ENCODE measurements at regions not wholly inside any gene's neighbourhood (a gene's known extent, or its start where the extent isn't known, plus 50 kb on each side); places are given as distances from the start of the nearest gene placed in this dataset.

- no peak for TF ChIP-seq GABPB1 (CRISPR knock-in tag; IDR thresholded peaks at IDR 0.05)
- TF ChIP-seq NFYB (CRISPR knock-in tag; conservative IDR thresholded peaks at IDR 0.05; ENCODE audit: low read depth) = no peak
- TF ChIP-seq JUN (CRISPR knock-in tag; IDR thresholded peaks at IDR 0.05) = no peak
- TF ChIP-seq SP1 (CRISPR knock-in tag; conservative IDR thresholded peaks at IDR 0.05) = no peak
- TF ChIP-seq ZNF138 (CRISPR knock-in tag; conservative IDR thresholded peaks at IDR 0.05) = no peak
- TF ChIP-seq, protein P1, sequence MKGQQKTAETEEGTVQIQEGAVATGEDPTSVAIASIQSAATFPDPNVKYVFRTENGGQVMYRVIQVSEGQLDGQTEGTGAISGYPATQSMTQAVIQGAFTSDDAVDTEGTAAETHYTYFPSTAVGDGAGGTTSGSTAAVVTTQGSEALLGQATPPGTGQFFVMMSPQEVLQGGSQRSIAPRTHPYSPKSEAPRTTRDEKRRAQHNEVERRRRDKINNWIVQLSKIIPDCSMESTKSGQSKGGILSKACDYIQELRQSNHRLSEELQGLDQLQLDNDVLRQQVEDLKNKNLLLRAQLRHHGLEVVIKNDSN (CRISPR knock-in tag; IDR thresholded peaks at IDR 0.05) = no peak
- TF ChIP-seq, protein P2, sequence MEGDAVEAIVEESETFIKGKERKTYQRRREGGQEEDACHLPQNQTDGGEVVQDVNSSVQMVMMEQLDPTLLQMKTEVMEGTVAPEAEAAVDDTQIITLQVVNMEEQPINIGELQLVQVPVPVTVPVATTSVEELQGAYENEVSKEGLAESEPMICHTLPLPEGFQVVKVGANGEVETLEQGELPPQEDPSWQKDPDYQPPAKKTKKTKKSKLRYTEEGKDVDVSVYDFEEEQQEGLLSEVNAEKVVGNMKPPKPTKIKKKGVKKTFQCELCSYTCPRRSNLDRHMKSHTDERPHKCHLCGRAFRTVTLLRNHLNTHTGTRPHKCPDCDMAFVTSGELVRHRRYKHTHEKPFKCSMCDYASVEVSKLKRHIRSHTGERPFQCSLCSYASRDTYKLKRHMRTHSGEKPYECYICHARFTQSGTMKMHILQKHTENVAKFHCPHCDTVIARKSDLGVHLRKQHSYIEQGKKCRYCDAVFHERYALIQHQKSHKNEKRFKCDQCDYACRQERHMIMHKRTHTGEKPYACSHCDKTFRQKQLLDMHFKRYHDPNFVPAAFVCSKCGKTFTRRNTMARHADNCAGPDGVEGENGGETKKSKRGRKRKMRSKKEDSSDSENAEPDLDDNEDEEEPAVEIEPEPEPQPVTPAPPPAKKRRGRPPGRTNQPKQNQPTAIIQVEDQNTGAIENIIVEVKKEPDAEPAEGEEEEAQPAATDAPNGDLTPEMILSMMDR (IDR thresholded peaks at IDR 0.05) = no peak
- no peak for TF ChIP-seq PRRX2 (CRISPR knock-in tag; IDR thresholded peaks at IDR 0.05)
- no peak for TF ChIP-seq CREM (CRISPR knock-in tag; IDR thresholded peaks at IDR 0.05)
- no peak for TF ChIP-seq ZNF232 (CRISPR knock-in tag; IDR thresholded peaks at IDR 0.05)
- TF ChIP-seq TCF7 (CRISPR knock-in tag; IDR thresholded peaks at IDR 0.05; ENCODE audit: low read depth) = no peak
- TF ChIP-seq, protein P3, sequence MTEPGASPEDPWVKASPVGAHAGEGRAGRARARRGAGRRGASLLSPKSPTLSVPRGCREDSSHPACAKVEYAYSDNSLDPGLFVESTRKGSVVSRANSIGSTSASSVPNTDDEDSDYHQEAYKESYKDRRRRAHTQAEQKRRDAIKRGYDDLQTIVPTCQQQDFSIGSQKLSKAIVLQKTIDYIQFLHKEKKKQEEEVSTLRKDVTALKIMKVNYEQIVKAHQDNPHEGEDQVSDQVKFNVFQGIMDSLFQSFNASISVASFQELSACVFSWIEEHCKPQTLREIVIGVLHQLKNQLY (CRISPR knock-in tag; IDR thresholded peaks at IDR 0.05) = no peak
- TF ChIP-seq ATF2 (CRISPR knock-in tag; IDR thresholded peaks at IDR 0.05; ENCODE audit: borderline replicate concordance, low read depth) = no peak
- no peak for TF ChIP-seq KAT7 (CRISPR knock-in tag; IDR thresholded peaks at IDR 0.05; ENCODE audit: borderline replicate concordance)
Measured at GRCh38 chr1:82991569-82991968, 1007.4 kb downstream of the TTLL7 start.
